ENCODE measurements at regions not wholly inside any gene's neighbourhood (a gene's known extent, or its start where the extent isn't known, plus 50 kb on each side); places are given as distances from the start of the nearest gene placed in this dataset.
"Not testable (repeated sequence)": the region's sequence is repeated elsewhere in the genome, so short reads cannot be mapped to it uniquely, and the experiment has no call there.

GRCh38 chr16:10258930-10259603 lies 76.8 kb upstream of the GRIN2A start:
- TF ChIP-seq POLR2A, POLR2AphosphoS5, TAF1, POU2F2 (IDR thresholded peaks at IDR 0.05; ENCODE audit: low read depth, low read length): not testable (repeated sequence)
- TF ChIP-seq SPI1 (IDR thresholded peaks at IDR 0.05; ENCODE audit: low read depth, low read length): peak; percentile 44

Data from GM12891 (cell line).